Adrenal gland (tissue), 9 donors: ENCODE measurements at regions not wholly inside any gene's neighbourhood (a gene's known extent, or its start where the extent isn't known, plus 50 kb on each side); places are given as distances from the start of the nearest gene placed in this dataset.

Experiments used
- DNase-seq, 7 donors: peaks; one replicate each; pipeline ENCODE4 v3.0.0-alpha.2; 2019 to 2020
- H3K27ac ChIP-seq, 5 donors: fragments of 200-600 bp; sonication (generic) in 4 of 5; 1 replicate in 3 of 5; 2 replicates in 2 of 5; pipeline versions ENCODE4 v1.5.1 to v1.8.0; 2016 to 2020; ENCODE audit warnings: mild to moderate bottlenecking in 1 of 5
- H3K27me3 ChIP-seq: fragments of 200-600 bp; 2 replicates; pipeline ENCODE4 v1.8.0; 2021
- H3K36me3 ChIP-seq, 2 donors: fragments of 200-600 bp; replicated peaks in 1 of 2; 1 replicate in 1 of 2; 2 replicates in 1 of 2; pipeline versions ENCODE4 v1.5.1 to v1.8.0; 2018 to 2022
- H3K4me1 ChIP-seq, 2 donors: fragments of 200-600 bp; replicated peaks in 1 of 2; 1 replicate in 1 of 2; 2 replicates in 1 of 2; pipeline versions ENCODE4 v1.5.1 to v1.8.0; 2018 to 2021
- H3K4me3 ChIP-seq, 4 donors: fragments of 200-600 bp; sonication (generic) in 3 of 4; one replicate each; pipeline ENCODE4 v1.5.1; 2016 to 2018
- H3K9me3 ChIP-seq, 3 donors: fragments of 200-600 bp; sonication (generic) in 1 of 3; replicated peaks in 1 of 3; 1 replicate in 2 of 3; 2 replicates in 1 of 3; pipeline versions ENCODE4 v1.5.1 to v1.8.0; 2016 to 2021
- POLR2A ChIP-seq, 2 donors: fragments of 450-650 bp; IDR thresholded peaks; one replicate each; pipeline ENCODE4 v1.6.1; 2017; ENCODE audit warnings: antibody characterized with exemption in 2 of 2, mild to moderate bottlenecking in 2 of 2, moderate library complexity in 1 of 2
- WGBS, 4 donors: extraction: QIAGEN DNeasy Blood & Tissue Kit in 2 of 4; methylation state at CpG; one replicate each; pipeline versions ENCODE4 v1.1.5 to v1.1.7; 2013 to 2017; 5-methylcytosine and 5-hydroxymethylcytosine counted together
- intact Hi-C, 2 donors: fragments of 100-400 bp; cut with DNase I; formaldehyde crosslinking; loops; one replicate each; pipeline versions ENCODE4 v1.14.1 to v1.15.0; 2022 to 2023
- TF ChIP-seq, protein P1 (sequence below), 6 experiments: fragments of 450-650 bp in 4 of 6; fragments of 200-600 bp in 2 of 6; sonication (generic) in 1 of 6; IDR thresholded peaks; 1 replicate in 5 of 6; 2 replicates in 1 of 6; pipeline versions ENCODE4 v1.5.1 to v1.8.0; 2016 to 2021; ENCODE audit warnings: antibody characterized with exemption in 6 of 6, mild to moderate bottlenecking in 2 of 6, moderate library complexity in 1 of 6
- donor health status: healthy with polysubstance abuse.
- donor health status: Bipolar disorder and iron deficiency.
- donor health status: DM: yes; HTN: yes; CAD: no.
- donor health status: DM: no; HTN: no; CAD: no.
- donor health status: DM: no; HTN: no; CAD: no.

- H3K27me3 ChIP-seq, result no peaks in the 10 kb centered on the region
- WGBS, 4 donors, result 82 to 95% (median 86%) methylated on average over 3 of the region's 3 CpGs
- no peaks in the 10 kb centered on the region for H3K4me1 ChIP-seq
- intact Hi-C loops, result no loop called here
- no peaks in the 10 kb centered on the region for H3K9me3 ChIP-seq
- H3K27ac ChIP-seq, result no peak overlapping the region
- TF ChIP-seq, protein P1, sequence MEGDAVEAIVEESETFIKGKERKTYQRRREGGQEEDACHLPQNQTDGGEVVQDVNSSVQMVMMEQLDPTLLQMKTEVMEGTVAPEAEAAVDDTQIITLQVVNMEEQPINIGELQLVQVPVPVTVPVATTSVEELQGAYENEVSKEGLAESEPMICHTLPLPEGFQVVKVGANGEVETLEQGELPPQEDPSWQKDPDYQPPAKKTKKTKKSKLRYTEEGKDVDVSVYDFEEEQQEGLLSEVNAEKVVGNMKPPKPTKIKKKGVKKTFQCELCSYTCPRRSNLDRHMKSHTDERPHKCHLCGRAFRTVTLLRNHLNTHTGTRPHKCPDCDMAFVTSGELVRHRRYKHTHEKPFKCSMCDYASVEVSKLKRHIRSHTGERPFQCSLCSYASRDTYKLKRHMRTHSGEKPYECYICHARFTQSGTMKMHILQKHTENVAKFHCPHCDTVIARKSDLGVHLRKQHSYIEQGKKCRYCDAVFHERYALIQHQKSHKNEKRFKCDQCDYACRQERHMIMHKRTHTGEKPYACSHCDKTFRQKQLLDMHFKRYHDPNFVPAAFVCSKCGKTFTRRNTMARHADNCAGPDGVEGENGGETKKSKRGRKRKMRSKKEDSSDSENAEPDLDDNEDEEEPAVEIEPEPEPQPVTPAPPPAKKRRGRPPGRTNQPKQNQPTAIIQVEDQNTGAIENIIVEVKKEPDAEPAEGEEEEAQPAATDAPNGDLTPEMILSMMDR (IDR thresholded peaks at IDR 0.05), result no peak
- no peak for TF ChIP-seq POLR2A (IDR thresholded peaks at IDR 0.05)
- no peaks in the 10 kb centered on the region for H3K36me3 ChIP-seq
- no peak overlapping the region for H3K4me3 ChIP-seq
- no peak for DNase-seq
These were observed 917.8 kb upstream of the SLC39A10 start for GRCh38 chr2:194739217-194739616.

DNA sequence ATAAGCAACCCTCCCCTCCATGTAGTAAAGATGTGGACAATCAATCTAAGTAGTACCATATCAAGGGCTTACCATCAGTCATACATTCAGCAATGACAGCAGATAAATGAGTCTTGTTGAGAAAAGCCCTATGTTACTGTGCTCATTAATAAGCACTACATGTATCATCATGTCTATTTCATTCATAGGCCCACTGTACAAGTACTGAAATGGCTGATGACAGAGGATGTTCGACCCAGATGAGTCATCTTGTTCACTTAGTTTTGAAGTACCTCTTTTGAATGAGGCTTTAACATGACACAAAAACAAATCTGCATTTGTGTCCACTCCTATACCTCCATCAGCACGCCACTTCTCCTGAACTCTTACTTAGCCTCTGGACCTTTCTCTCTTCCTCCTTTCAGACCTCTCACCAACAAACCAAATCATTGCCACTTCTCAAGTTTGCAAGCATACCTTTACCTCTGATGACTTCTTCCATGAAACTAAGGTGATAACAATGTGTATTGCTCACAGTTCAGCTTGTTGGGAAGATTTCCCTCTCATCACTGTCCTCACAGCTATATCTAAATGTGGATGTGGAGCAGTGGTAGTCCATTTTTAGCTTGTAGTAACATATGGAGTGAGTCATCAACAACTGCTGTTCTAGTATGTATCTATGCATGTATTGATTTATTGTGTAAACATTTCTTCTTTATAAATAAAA is 921.0 kb upstream of the SLC39A10 start:
- no peak overlapping the region for H3K27ac ChIP-seq
- intact Hi-C loops, result no loop called here
- TF ChIP-seq, protein P1 (IDR thresholded peaks at IDR 0.05), result no peak
- no peak for TF ChIP-seq POLR2A (IDR thresholded peaks at IDR 0.05)
- no peaks in the 10 kb centered on the region for H3K9me3 ChIP-seq
- H3K27me3 ChIP-seq, result no peaks in the 10 kb centered on the region
- H3K36me3 ChIP-seq, result no peaks in the 10 kb centered on the region
- DNase-seq, result no peak
- no peak overlapping the region for H3K4me3 ChIP-seq
- WGBS, 4 donors, result 66 to 70% (median 68%) methylated on average over 2 of the region's 2 CpGs
- no peaks in the 10 kb centered on the region for H3K4me1 ChIP-seq

- WGBS, 4 donors, result 73 to 80% (median 76%) methylated on average over 1 of the region's 1 CpG
- H3K27me3 ChIP-seq, result no peaks in the 10 kb centered on the region
- DNase-seq, result no peak
- no peak overlapping the region for H3K27ac ChIP-seq
- H3K4me1 ChIP-seq, result peaks cover 0 to 4% of the 10 kb centered on the region in 2 donors
- no peaks in the 10 kb centered on the region for H3K9me3 ChIP-seq
- no peak overlapping the region for H3K4me3 ChIP-seq
- H3K36me3 ChIP-seq, result no peaks in the 10 kb centered on the region
- TF ChIP-seq POLR2A (IDR thresholded peaks at IDR 0.05), result no peak
- TF ChIP-seq, protein P1 (IDR thresholded peaks at IDR 0.05), result no peak
- intact Hi-C loops, result no loop called here
These were observed 926.8 kb upstream of the SLC39A10 start for GRCh38 chr2:194730266-194730665.

- intact Hi-C loops, result no loop called here
- 41 to 62% (median 48%) methylated on average over 1 of the region's 1 CpG for WGBS, 4 donors
These were observed 931.9 kb upstream of the SLC39A10 start for GRCh38 chr2:194725169-194725568.

More at GRCh38 chr2:194725169-194725568, 931.9 kb upstream of the SLC39A10 start:
- no peaks in the 10 kb centered on the region for H3K9me3 ChIP-seq
- peaks cover 0 to 4% of the 10 kb centered on the region in 2 donors for H3K4me1 ChIP-seq
- H3K27ac ChIP-seq, result no peak overlapping the region
- no peak for DNase-seq
- H3K36me3 ChIP-seq, result no peaks in the 10 kb centered on the region
- TF ChIP-seq, protein P1 (IDR thresholded peaks at IDR 0.05), result no peak
- no peak for TF ChIP-seq POLR2A (IDR thresholded peaks at IDR 0.05)
- H3K27me3 ChIP-seq, result no peaks in the 10 kb centered on the region
- no peak overlapping the region for H3K4me3 ChIP-seq
